CD4-positive, alpha-beta T cell (primary cell): ENCODE measurements at regions not wholly inside any gene's neighbourhood (a gene's known extent, or its start where the extent isn't known, plus 50 kb on each side); places are given as distances from the start of the nearest gene placed in this dataset.

Source experiments
- ATAC-seq: fragments of 200-7000 bp; cut with Tn5 transposase; one replicate; pipeline ENCODE4 v1.10.0; 2022; ENCODE audit warnings: mild to moderate bottlenecking; ENCODE audit not compliant: poor library complexity
- CTCF ChIA-PET: fragments of 350-600 bp; sonication (Branson Sonifier 250); formaldehyde crosslinking; loops from one replicate; lab custom pipeline; 2021; ENCODE audit warnings: antibody characterized with exemption, inconsistent platforms; lab: Charles Lee
- POLR2A ChIA-PET: fragments of 350-600 bp; sonication (Branson Sonifier 250); formaldehyde crosslinking; loops from one replicate; lab custom pipeline; 2021; ENCODE audit warnings: antibody characterized with exemption, inconsistent platforms; lab: Charles Lee
- DNase-seq, 14 experiments: peaks; one replicate each; pipeline ENCODE4 v3.0.0-alpha.2; 2013 to 2020; ENCODE audit warnings: mixed read lengths in 2 of 14
- H3K27ac ChIP-seq, 2 donors: one replicate each; pipeline versions ENCODE4 v1.5.1 to v1.7.0; 2013; ENCODE audit warnings: low read length in 2 of 2, low read depth in 1 of 2, mild to moderate bottlenecking in 1 of 2
- H3K27me3 ChIP-seq, 2 experiments: 1 replicate in 1 of 2; 2 replicates in 1 of 2; pipeline versions ENCODE4 v1.6.1 to v1.7.0; 2013; ENCODE audit warnings: low read length in 2 of 2, control low read depth in 1 of 2, mild to moderate bottlenecking in 1 of 2, moderate library complexity in 1 of 2; ENCODE audit not compliant: insufficient read depth in 2 of 2, control insufficient read depth in 1 of 2
- H3K36me3 ChIP-seq: one replicate; pipeline ENCODE4 v1.6.1; 2013; ENCODE audit warnings: low read length, control low read depth; ENCODE audit not compliant: insufficient read depth
- H3K4me1 ChIP-seq: one replicate; pipeline ENCODE4 v1.6.1; 2013; ENCODE audit warnings: low read length, control low read depth; ENCODE audit not compliant: insufficient read depth
- H3K4me3 ChIP-seq: one replicate; pipeline ENCODE4 v1.5.1; 2013; ENCODE audit warnings: mild to moderate bottlenecking, low read length, moderate library complexity
- H3K9me3 ChIP-seq, 2 experiments: 1 replicate in 1 of 2; 2 replicates in 1 of 2; pipeline versions ENCODE4 v1.6.1 to v1.7.0; 2013; ENCODE audit warnings: low read length in 2 of 2, mild to moderate bottlenecking in 2 of 2, control low read depth in 1 of 2, moderate library complexity in 1 of 2; ENCODE audit not compliant: control insufficient read depth in 1 of 2, insufficient read depth in 1 of 2
- H3K27ac Mint-ChIP-seq: one replicate; pipeline ENCODE4 v1.8.0; 2020; ENCODE audit warnings: mixed read lengths
- H3K27me3 Mint-ChIP-seq: one replicate; pipeline ENCODE4 v1.8.0; 2021; ENCODE audit warnings: mixed read lengths
- H3K36me3 Mint-ChIP-seq: one replicate; pipeline ENCODE4 v1.8.0; 2021; ENCODE audit warnings: low read depth, mixed read lengths
- H3K4me1 Mint-ChIP-seq: one replicate; pipeline ENCODE4 v1.8.0; 2021; ENCODE audit warnings: low read depth, mixed read lengths
- H3K4me3 Mint-ChIP-seq: one replicate; pipeline ENCODE4 v1.8.0; 2020; ENCODE audit warnings: mild to moderate bottlenecking, mixed read lengths
- H3K9me3 Mint-ChIP-seq: one replicate; pipeline ENCODE4 v1.8.0; 2020; ENCODE audit warnings: mixed read lengths
- intact Hi-C, 2 experiments: fragments of 100-400 bp; cut with DNase I in 1 of 2; cut with micrococcal nuclease in 1 of 2; formaldehyde crosslinking; loops; one replicate each; pipeline versions ENCODE4 v1.15.1 to v1.9.0; 2023 to 2025; cut with DNase I, micrococcal nuclease
- TF ChIP-seq, protein P1 (sequence below): fragments of 200-600 bp; IDR thresholded peaks from one replicate; pipeline ENCODE4 v1.8.0; 2022; ENCODE audit warnings: antibody characterized with exemption, mild to moderate bottlenecking

DNA sequence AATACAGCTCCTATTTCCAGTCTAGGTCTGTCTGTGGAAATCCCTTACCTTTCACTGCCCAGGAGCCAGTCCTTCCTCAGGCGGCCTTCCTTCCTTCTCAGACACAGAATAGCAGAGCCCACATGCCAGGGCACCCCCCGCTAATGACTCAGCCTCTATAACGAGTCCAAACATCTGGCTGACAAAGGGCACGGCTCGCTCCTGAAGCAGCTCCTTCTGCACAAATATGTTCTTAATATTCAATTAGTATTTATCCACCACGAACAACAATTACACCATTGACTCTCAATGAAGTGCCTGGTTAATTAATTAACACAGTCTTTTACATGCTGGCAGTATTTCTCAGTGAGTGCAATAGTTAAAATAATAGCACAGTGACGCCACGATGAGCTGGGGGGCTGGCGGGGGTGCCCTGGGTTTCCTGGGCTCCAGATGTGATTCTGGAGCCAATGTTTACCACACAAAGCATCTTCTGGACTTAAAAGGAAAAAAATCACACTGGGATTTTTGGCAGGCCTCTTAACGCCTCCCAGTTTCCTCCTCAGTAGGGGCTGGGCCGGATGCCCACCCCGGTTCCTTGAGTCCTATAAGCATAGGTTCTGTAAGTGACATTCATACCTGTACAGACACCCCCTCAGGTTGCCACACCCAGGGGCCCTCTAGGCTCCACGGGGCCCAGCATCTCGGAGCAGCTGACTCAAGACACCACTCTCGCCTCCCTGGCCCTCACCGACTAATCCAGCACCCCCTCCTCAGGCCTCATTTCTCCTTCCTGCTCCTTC lies 158.6 kb upstream of the MLN start:
- ChIA-PET POLR2A (no interaction called here), CTCF (no interaction called here)
- Mint-ChIP-seq H3K27me3 (peaks cover 12% of the 10 kb centered on the region), H3K36me3 (no peaks in the 10 kb centered on the region), H3K4me3 (no peak overlapping the region), H3K27ac (no peak overlapping the region), H3K9me3 (no peaks in the 10 kb centered on the region), H3K4me1 (no peaks in the 10 kb centered on the region)
- Histone ChIP-seq H3K36me3 (no peaks in the 10 kb centered on the region), H3K27ac (no peak overlapping the region), H3K27me3 (peaks cover 0 to 9% of the 10 kb centered on the region in 2 experiments), H3K9me3 (peaks cover 0 to 21% of the 10 kb centered on the region in 2 experiments), H3K4me1 (no peaks in the 10 kb centered on the region), H3K4me3 (no peak overlapping the region)
- TF ChIP-seq, protein P1, sequence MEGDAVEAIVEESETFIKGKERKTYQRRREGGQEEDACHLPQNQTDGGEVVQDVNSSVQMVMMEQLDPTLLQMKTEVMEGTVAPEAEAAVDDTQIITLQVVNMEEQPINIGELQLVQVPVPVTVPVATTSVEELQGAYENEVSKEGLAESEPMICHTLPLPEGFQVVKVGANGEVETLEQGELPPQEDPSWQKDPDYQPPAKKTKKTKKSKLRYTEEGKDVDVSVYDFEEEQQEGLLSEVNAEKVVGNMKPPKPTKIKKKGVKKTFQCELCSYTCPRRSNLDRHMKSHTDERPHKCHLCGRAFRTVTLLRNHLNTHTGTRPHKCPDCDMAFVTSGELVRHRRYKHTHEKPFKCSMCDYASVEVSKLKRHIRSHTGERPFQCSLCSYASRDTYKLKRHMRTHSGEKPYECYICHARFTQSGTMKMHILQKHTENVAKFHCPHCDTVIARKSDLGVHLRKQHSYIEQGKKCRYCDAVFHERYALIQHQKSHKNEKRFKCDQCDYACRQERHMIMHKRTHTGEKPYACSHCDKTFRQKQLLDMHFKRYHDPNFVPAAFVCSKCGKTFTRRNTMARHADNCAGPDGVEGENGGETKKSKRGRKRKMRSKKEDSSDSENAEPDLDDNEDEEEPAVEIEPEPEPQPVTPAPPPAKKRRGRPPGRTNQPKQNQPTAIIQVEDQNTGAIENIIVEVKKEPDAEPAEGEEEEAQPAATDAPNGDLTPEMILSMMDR = no peak
- peak in 1 of 14 experiments; percentile 2 for DNase-seq
- no peak for ATAC-seq
- intact Hi-C loops = no loop called here

DNA sequence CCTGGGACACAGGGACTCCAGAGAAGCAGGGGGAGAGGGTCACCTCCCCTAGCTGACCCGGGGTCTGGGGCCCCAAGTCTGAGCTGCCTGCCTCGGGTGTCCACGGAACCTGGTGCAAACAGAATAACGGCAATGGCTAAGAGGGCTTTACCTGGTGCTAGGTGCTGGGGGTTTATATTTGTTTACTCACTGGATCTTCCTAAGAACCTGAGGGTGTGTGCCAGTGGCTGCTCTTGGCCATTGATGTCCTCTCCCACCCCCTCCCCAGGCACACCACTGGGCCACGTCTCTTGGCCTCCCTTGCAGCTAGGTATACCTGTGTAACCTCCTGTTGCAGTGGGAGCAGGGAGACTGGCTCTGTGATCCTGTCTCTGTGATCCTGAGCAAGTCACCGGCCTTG lies 157.9 kb upstream of the MLN start:
- Mint-ChIP-seq H3K9me3 (no peaks in the 10 kb centered on the region), H3K4me1 (no peaks in the 10 kb centered on the region), H3K27ac (no peak overlapping the region), H3K4me3 (no peak overlapping the region), H3K27me3 (peaks cover 5% of the 10 kb centered on the region), H3K36me3 (no peaks in the 10 kb centered on the region)
- Histone ChIP-seq H3K36me3 (no peaks in the 10 kb centered on the region), H3K27ac (no peak overlapping the region), H3K4me3 (no peak overlapping the region), H3K4me1 (no peaks in the 10 kb centered on the region), H3K9me3 (peaks cover 0 to 21% of the 10 kb centered on the region in 2 experiments), H3K27me3 (peaks cover 0 to 9% of the 10 kb centered on the region in 2 experiments)
- no peak for ATAC-seq
- TF ChIP-seq, protein P1 = no peak
- no peak for DNase-seq
- ChIA-PET CTCF (no interaction called here), POLR2A (no interaction called here)
- intact Hi-C loops = no loop called here

DNA sequence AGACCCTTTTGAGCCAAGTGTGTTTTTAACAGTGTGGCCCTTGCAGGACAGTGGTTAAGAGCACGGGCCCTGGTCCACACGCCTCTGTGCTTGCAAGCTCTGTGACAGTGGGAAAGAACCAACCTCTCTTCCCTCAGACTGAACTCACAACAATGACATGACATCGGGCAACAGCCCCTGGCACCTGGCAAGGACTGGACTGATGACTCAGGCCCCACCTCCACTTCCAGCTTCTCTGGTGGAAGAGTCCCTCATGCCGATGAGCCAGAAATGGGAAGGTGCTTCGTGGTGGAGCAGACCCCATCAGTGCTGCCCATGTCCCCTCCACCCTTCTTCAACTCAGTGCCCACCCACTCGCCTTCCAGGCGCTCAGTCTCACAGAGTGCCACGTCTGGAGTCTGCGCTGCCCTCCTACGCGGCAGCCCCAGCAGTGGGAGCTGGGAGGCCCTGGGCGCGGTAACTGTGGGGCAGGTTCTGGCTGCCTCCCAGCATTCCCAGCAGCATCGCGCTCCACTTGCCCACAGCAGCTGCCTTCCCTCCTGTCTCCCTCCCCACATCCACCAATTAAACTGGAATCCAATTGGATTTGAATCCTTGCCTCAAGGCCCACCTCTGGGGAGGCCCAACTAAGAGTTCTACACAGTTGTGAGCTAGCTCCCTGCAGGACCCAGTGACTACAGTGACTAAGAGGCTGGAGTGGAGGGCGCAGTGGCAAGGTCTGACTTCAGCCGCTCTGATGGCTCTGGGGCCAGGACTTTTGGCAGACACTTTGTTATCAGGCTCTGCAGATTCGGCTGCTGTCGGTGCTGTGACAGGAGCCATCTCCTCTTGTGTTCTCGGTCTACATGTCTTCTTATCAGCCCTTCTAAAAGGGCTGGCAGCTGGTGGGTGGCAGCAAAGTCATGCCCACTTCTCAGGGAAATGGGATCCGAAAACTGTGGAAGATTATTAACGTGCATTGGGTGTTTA lies 156.8 kb upstream of the MLN start:
- Mint-ChIP-seq H3K9me3 (no peaks in the 10 kb centered on the region), H3K36me3 (no peaks in the 10 kb centered on the region), H3K4me3 (no peak overlapping the region), H3K27me3 (no peaks in the 10 kb centered on the region), H3K27ac (no peak overlapping the region), H3K4me1 (no peaks in the 10 kb centered on the region)
- ChIA-PET POLR2A (no interaction called here), CTCF (interaction anchor here (1.1 kb wide), 1 partner anchor 189 kb away, joined by 3 read pairs; no protein-coding TSS in a partner anchor)
- Histone ChIP-seq H3K36me3 (no peaks in the 10 kb centered on the region), H3K4me3 (no peak overlapping the region), H3K4me1 (no peaks in the 10 kb centered on the region), H3K27ac (no peak overlapping the region), H3K9me3 (peaks cover 0 to 21% of the 10 kb centered on the region in 2 experiments), H3K27me3 (peaks cover 0 to 6% of the 10 kb centered on the region in 2 experiments)
- intact Hi-C loops = no loop called here
- TF ChIP-seq, protein P1 = no peak
- ATAC-seq = no peak
- no peak for DNase-seq
